ENCODE measurements at regions not wholly inside any gene's neighbourhood (a gene's known extent, or its start where the extent isn't known, plus 50 kb on each side); places are given as distances from the start of the nearest gene placed in this dataset.

- no peak for TF ChIP-seq POLR2A (IDR thresholded peaks at IDR 0.05)
- TF ChIP-seq CTCF (IDR thresholded peaks at IDR 0.05): no peak
- TF ChIP-seq POLR2AphosphoS5 (IDR thresholded peaks at IDR 0.05): no peak
These were observed 1586.1 kb downstream of the NCAM2 start for GRCh38 chr21:22584308-22584707.

Measured in suprapubic skin (tissue), 4 donors.